ENCODE measurements at regions not wholly inside any gene's neighbourhood (a gene's known extent, or its start where the extent isn't known, plus 50 kb on each side); places are given as distances from the start of the nearest gene placed in this dataset.
A peak's percentile ranks its signal among the peaks of the same experiment; 100 is the strongest.

DNA sequence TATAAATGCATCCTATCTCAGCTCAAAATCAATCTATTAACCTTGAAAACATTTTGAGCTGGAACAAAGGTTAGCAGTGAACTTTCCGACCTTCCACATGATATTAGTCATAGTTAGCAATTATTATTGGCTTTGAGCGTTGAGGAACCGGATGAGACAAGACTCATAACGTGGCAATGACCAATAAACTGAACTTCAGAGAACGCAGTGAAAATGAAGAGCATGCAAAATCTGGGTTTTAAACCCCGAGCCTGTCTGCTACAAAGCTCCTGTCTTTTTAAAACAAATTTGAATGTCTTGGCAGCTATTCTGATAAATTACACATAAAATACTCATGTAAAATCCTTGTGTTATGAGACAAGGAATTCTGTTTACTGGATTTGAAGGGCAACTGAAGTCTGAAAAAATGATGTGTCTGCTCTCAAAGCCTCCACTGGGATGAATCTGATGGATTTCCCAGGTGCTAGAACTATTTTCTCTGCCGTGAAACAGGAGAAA lies 74.7 kb upstream of the ITGB1 start:
- TF ChIP-seq, protein P1, sequence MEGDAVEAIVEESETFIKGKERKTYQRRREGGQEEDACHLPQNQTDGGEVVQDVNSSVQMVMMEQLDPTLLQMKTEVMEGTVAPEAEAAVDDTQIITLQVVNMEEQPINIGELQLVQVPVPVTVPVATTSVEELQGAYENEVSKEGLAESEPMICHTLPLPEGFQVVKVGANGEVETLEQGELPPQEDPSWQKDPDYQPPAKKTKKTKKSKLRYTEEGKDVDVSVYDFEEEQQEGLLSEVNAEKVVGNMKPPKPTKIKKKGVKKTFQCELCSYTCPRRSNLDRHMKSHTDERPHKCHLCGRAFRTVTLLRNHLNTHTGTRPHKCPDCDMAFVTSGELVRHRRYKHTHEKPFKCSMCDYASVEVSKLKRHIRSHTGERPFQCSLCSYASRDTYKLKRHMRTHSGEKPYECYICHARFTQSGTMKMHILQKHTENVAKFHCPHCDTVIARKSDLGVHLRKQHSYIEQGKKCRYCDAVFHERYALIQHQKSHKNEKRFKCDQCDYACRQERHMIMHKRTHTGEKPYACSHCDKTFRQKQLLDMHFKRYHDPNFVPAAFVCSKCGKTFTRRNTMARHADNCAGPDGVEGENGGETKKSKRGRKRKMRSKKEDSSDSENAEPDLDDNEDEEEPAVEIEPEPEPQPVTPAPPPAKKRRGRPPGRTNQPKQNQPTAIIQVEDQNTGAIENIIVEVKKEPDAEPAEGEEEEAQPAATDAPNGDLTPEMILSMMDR (optimal IDR thresholded peaks at IDR 0.05 in 1 of 3, IDR thresholded peaks at IDR 0.05 in 1 of 3, conservative IDR thresholded peaks at IDR 0.05 in 1 of 3; ENCODE audit: extremely low read depth in 1 of 3, insufficient read depth in 2 of 3, low read length in 3 of 3), result no peak
- no peak for TF ChIP-seq EZH2 (IDR thresholded peaks at IDR 0.05; ENCODE audit: low read length)
- peak; percentile 42 for DNase-seq (ENCODE audit: low read depth, low spot score)
- Histone ChIP-seq H2AFZ (ENCODE audit: control insufficient read depth, low read length) (peak overlapping the region; percentile 82), H3K36me3 (ENCODE audit: control insufficient read depth in 2 of 2, extremely low read depth in 1 of 2, insufficient read depth in 2 of 2, low read length in 2 of 2) (no peaks in the 10 kb centered on the region), H4K20me1 (ENCODE audit: control insufficient read depth, extremely low read depth, insufficient read depth, low read length) (no peaks in the 10 kb centered on the region), H3K9me3 (ENCODE audit: control insufficient read depth, low read depth, low read length) (no peaks in the 10 kb centered on the region), H3K27ac (ENCODE audit: control insufficient read depth, insufficient read depth, low read length) (peak overlapping the region; percentile 34), H3K4me3 (ENCODE audit: control insufficient read depth in 2 of 3, extremely low read depth in 1 of 3, insufficient read depth in 2 of 3, low read depth in 1 of 3, low read length in 3 of 3) (peak overlapping the region in 2 of 3 experiments; percentile 4 to 36), H3K4me1 (ENCODE audit: control insufficient read depth, extremely low read depth, insufficient read depth, low read length) (peaks cover 23% of the 10 kb centered on the region), H3K27me3 (ENCODE audit: control insufficient read depth, extremely low read depth, insufficient read depth, low read length) (no peaks in the 10 kb centered on the region), H3K79me2 (ENCODE audit: control insufficient read depth, insufficient read depth, low read length) (no peaks in the 10 kb centered on the region), H3K9ac (ENCODE audit: control insufficient read depth, extremely low read depth, insufficient read depth, low read length) (peak overlapping the region; percentile 35), H3K9me1 (ENCODE audit: control insufficient read depth, extremely low read depth, insufficient read depth, low read length) (no peaks in the 10 kb centered on the region), H3K4me2 (ENCODE audit: control insufficient read depth, extremely low read depth, insufficient read depth, low read depth, low read length) (peak overlapping the region; percentile 49)
- peak; percentile 76 for FAIRE-seq
- dilution Hi-C loops (cut with MboI; ENCODE audit: extremely low pct_ligation_motif_present, low sequenced_read_pairs), result no loop called here

DNA sequence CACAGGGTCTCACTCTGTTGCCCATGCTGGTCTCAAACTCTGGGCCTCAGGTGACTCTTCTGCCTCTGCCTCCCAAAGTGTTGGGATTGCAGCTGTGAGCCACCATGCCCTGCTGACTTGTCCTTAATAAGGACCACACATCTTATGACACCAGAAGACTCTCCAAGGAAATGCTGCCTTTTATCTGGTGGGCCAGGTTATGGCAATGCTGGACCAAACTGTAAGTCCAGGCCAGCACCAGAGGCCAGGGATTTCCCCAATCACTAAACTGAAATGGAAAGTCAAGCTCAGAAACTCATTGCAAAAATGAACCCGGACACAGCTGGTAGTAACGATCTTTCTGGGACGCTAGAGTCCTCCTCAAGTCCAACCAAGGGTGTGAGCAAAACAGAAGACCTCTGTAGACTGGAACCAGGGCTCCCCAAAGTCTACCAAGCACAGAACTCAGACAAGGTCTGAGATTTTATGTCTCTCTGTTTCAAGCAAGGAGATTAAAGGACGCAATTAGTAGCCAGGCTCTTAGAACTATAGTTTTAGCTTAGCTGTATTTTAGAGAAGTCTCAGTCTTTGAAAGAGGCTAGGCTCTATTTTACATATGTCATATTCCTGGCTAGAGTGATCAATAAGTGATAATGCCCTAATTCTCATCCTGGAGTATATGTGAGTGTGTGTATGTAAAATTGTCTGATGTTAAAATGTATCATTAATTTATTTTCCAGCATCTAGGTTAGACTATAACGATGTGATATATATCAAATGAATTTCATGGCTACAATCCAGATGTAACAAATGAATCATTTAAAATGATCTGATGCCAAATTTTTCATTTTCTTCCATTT lies 74.0 kb upstream of the ITGB1 start:
- H3K9ac ChIP-seq (ENCODE audit: control insufficient read depth, extremely low read depth, insufficient read depth, low read length), result no peak overlapping the region
- no peak for TF ChIP-seq EZH2 (IDR thresholded peaks at IDR 0.05; ENCODE audit: low read length)
- TF ChIP-seq, protein P1 (optimal IDR thresholded peaks at IDR 0.05 in 1 of 3, IDR thresholded peaks at IDR 0.05 in 1 of 3, conservative IDR thresholded peaks at IDR 0.05 in 1 of 3; ENCODE audit: extremely low read depth in 1 of 3, insufficient read depth in 2 of 3, low read length in 3 of 3), result no peak
- no peak for FAIRE-seq
- no peaks in the 10 kb centered on the region for H3K9me1 ChIP-seq (ENCODE audit: control insufficient read depth, extremely low read depth, insufficient read depth, low read length)
- peak overlapping the region; percentile 49 for H3K4me2 ChIP-seq (ENCODE audit: control insufficient read depth, extremely low read depth, insufficient read depth, low read depth, low read length)
- DNase-seq (ENCODE audit: low read depth, low spot score), result no peak
- no peaks in the 10 kb centered on the region for H3K27me3 ChIP-seq (ENCODE audit: control insufficient read depth, extremely low read depth, insufficient read depth, low read length)
- no peaks in the 10 kb centered on the region for H3K79me2 ChIP-seq (ENCODE audit: control insufficient read depth, insufficient read depth, low read length)
- H4K20me1 ChIP-seq (ENCODE audit: control insufficient read depth, extremely low read depth, insufficient read depth, low read length), result no peaks in the 10 kb centered on the region
- peaks cover 29% of the 10 kb centered on the region for H3K4me1 ChIP-seq (ENCODE audit: control insufficient read depth, extremely low read depth, insufficient read depth, low read length)
- H3K27ac ChIP-seq (ENCODE audit: control insufficient read depth, insufficient read depth, low read length), result peak overlapping the region; percentile 11
- H2AFZ ChIP-seq (ENCODE audit: control insufficient read depth, low read length), result no peak overlapping the region
- H3K36me3 ChIP-seq (ENCODE audit: control insufficient read depth in 2 of 2, extremely low read depth in 1 of 2, insufficient read depth in 2 of 2, low read length in 2 of 2), result no peaks in the 10 kb centered on the region
- H3K4me3 ChIP-seq (ENCODE audit: control insufficient read depth in 2 of 3, extremely low read depth in 1 of 3, insufficient read depth in 2 of 3, low read depth in 1 of 3, low read length in 3 of 3), result peak overlapping the region in 1 of 3 experiments; percentile 17
- H3K9me3 ChIP-seq (ENCODE audit: control insufficient read depth, low read depth, low read length), result no peaks in the 10 kb centered on the region
- dilution Hi-C loops (cut with MboI; ENCODE audit: extremely low pct_ligation_motif_present, low sequenced_read_pairs), result no loop called here
